OCI-LY7 (cell line): ENCODE measurements at regions not wholly inside any gene's neighbourhood (a gene's known extent, or its start where the extent isn't known, plus 50 kb on each side); places are given as distances from the start of the nearest gene placed in this dataset.
"Not testable (repeated sequence)": the region's sequence is repeated elsewhere in the genome, so short reads cannot be mapped to it uniquely, and the experiment has no call there.

Experiments
- BruUV-seq: library from RNA; stranded (reverse); fragments of 400-500 nt; replicated peaks from 2 replicates; lab custom pipeline; 2021; lab: Mats Ljungman, UMichigan
- CTCF ChIA-PET: fragments of 300-600 bp; sonication (Branson Sonifier 250); formaldehyde crosslinking; loops from one replicate; lab custom pipeline; 2022; ENCODE audit warnings: antibody characterized with exemption; ENCODE audit not compliant: unreplicated experiment; lab: Charles Lee
- POLR2A ChIA-PET: fragments of 300-600 bp; sonication (Branson Sonifier 250); formaldehyde crosslinking; loops from one replicate; lab custom pipeline; 2022; ENCODE audit warnings: antibody characterized with exemption; lab: Charles Lee
- DNase-seq: peaks from one replicate; pipeline ENCODE4 v3.0.0-alpha.2; 2015; ENCODE audit warnings: low spot score
- H2AFZ ChIP-seq: fragments of 200-600 bp; sonication (generic), shearing (Covaris generic); 2 replicates; pipeline ENCODE4 v1.6.1; 2014; ENCODE audit warnings: mild to moderate bottlenecking, antibody characterized with exemption, low read length, moderate library complexity
- H3K27ac ChIP-seq: fragments of 200-600 bp; sonication (generic); 2 replicates; pipeline ENCODE4 v1.5.1; 2014; ENCODE audit warnings: mixed run types, low read depth, mild to moderate bottlenecking, moderate library complexity, low read length, inconsistent platforms; ENCODE audit not compliant: poor library complexity, severe bottlenecking
- H3K36me3 ChIP-seq: fragments of 200-600 bp; sonication (generic); 2 replicates; pipeline ENCODE4 v1.6.1; 2014; ENCODE audit warnings: mild to moderate bottlenecking, antibody characterized with exemption, low read length, moderate library complexity, mixed read lengths; ENCODE audit not compliant: insufficient read depth
- H3K4me1 ChIP-seq: fragments of 200-600 bp; sonication (generic); 2 replicates; pipeline ENCODE4 v1.5.1; 2014; ENCODE audit warnings: mild to moderate bottlenecking, low read length; ENCODE audit not compliant: insufficient read depth, poor library complexity, severe bottlenecking
- H3K4me2 ChIP-seq: fragments of 200-600 bp; sonication (generic); 2 replicates; pipeline ENCODE4 v1.6.1; 2014; ENCODE audit warnings: mild to moderate bottlenecking, low read length
- H3K4me3 ChIP-seq: fragments of 200-600 bp; sonication (generic); 2 replicates; pipeline ENCODE4 v1.5.1; 2014; ENCODE audit warnings: mild to moderate bottlenecking, low read depth, low read length; ENCODE audit not compliant: poor library complexity, severe bottlenecking
- H3K79me2 ChIP-seq: fragments of 200-600 bp; sonication (generic); 2 replicates; pipeline ENCODE4 v1.6.1; 2016; ENCODE audit warnings: low read depth, mild to moderate bottlenecking, low read length, moderate library complexity, mixed read lengths; ENCODE audit not compliant: insufficient read depth
- H3K9me2 ChIP-seq: fragments of 200-600 bp; sonication (generic); 2 replicates; pipeline ENCODE4 v1.6.1; 2016; ENCODE audit warnings: mild to moderate bottlenecking, low read length, mixed read lengths; ENCODE audit not compliant: insufficient read depth
- H3K9me3 ChIP-seq: fragments of 200-600 bp; sonication (generic); 2 replicates; pipeline ENCODE4 v1.6.1; 2014; ENCODE audit warnings: mild to moderate bottlenecking, mixed run types, low read length, mixed read lengths
- H4K20me1 ChIP-seq: fragments of 200-600 bp; sonication (generic); 2 replicates; pipeline ENCODE4 v1.6.1; 2014; ENCODE audit warnings: mild to moderate bottlenecking, antibody characterized with exemption, low read length, moderate library complexity, mixed read lengths; ENCODE audit not compliant: insufficient read depth
- CTCF ChIP-seq: fragments of 200-600 bp; sonication (generic); conservative IDR thresholded peaks from 2 replicates; pipeline ENCODE4 v1.5.1; 2014; ENCODE audit warnings: mild to moderate bottlenecking, antibody characterized with exemption, low read length, moderate library complexity, mixed read lengths
- EZH2phosphoT487 ChIP-seq: fragments of 200-600 bp; sonication (generic); IDR thresholded peaks from 2 replicates; pipeline ENCODE4 v1.6.1; 2018; ENCODE audit warnings: low read depth, borderline replicate concordance, mild to moderate bottlenecking, mixed run types, antibody characterized with exemption, low read length, moderate library complexity, mixed read lengths
- intact Hi-C: fragments of 100-400 bp; cut with micrococcal nuclease; formaldehyde crosslinking; loops from one replicate; pipeline ENCODE4 v1.10.0; 2022; ENCODE audit not compliant: unreplicated experiment

GRCh38 chr10:9577746-9578145 is 1439.9 kb upstream of the CELF2 start:
- CTCF ChIA-PET = no interaction called here

GRCh38 chr10:9579110-9579705 is 1438.5 kb upstream of the CELF2 start:
- Histone ChIP-seq H2AFZ (no peak overlapping the region), H3K9me3 (no peaks in the 10 kb centered on the region), H3K4me3 (no peak overlapping the region), H3K27ac (no peak overlapping the region), H4K20me1 (no peaks in the 10 kb centered on the region), H3K79me2 (no peaks in the 10 kb centered on the region), H3K9me2 (no peaks in the 10 kb centered on the region), H3K4me1 (no peaks in the 10 kb centered on the region), H3K36me3 (no peaks in the 10 kb centered on the region), H3K4me2 (no peak overlapping the region)
- ChIA-PET POLR2A (no interaction called here), CTCF (no interaction called here)
- DNase-seq = no peak
- intact Hi-C loops = no loop called here
- no peak for TF ChIP-seq CTCF
- TF ChIP-seq EZH2phosphoT487 = no peak
- BruUV-seq = no TSS peak

More at GRCh38 chr10:9577746-9578145, 1439.9 kb upstream of the CELF2 start:
- Histone ChIP-seq H3K36me3 (no peaks in the 10 kb centered on the region), H3K4me2 (no peak overlapping the region), H3K9me3 (no peaks in the 10 kb centered on the region), H3K79me2 (no peaks in the 10 kb centered on the region), H3K4me1 (no peaks in the 10 kb centered on the region), H3K4me3 (no peak overlapping the region), H3K9me2 (no peaks in the 10 kb centered on the region), H3K27ac (no peak overlapping the region), H4K20me1 (no peaks in the 10 kb centered on the region), H2AFZ (no peak overlapping the region)
- POLR2A ChIA-PET = interaction anchor here (0.9 to 1.0 kb wide), 2 partner anchors 15 to 203 kb away, joined by 3 to 4 read pairs; no protein-coding TSS in a partner anchor
- intact Hi-C loops = no loop called here
- DNase-seq = no peak
- no TSS peak for BruUV-seq
- no peak for TF ChIP-seq EZH2phosphoT487
- no peak for TF ChIP-seq CTCF

- H3K36me3 ChIP-seq, BruUV-seq, intact Hi-C loops, H3K4me3 ChIP-seq, H3K9me3 ChIP-seq, H3K79me2 ChIP-seq, DNase-seq, H3K9me2 ChIP-seq, H2AFZ ChIP-seq, H3K4me1 ChIP-seq, H4K20me1 ChIP-seq, CTCF ChIA-PET, H3K4me2 ChIP-seq, H3K27ac ChIP-seq: not testable (repeated sequence)
- POLR2A ChIA-PET = interaction anchor here (0.7 to 1.1 kb wide), 3 partner anchors 14 to 572 kb away, joined by 3 to 7 read pairs (median 5); no protein-coding TSS in a partner anchor
Observed at GRCh38 chr10:9582803-9583202, 1434.9 kb upstream of the CELF2 start.
